Fibroblast of mammary gland (primary cell): ENCODE measurements at regions not wholly inside any gene's neighbourhood (a gene's known extent, or its start where the extent isn't known, plus 50 kb on each side); places are given as distances from the start of the nearest gene placed in this dataset.

Experiments used
- DNase-seq: peaks from one replicate; pipeline ENCODE4 v3.0.0-alpha.2; 2010; ENCODE audit warnings: low read depth
- H3K4me3 ChIP-seq: 2 replicates; pipeline ENCODE4 v1.5.1; 2011; ENCODE audit warnings: low read depth, mild to moderate bottlenecking, low read length, moderate library complexity; ENCODE audit not compliant: control insufficient read depth
- CTCF ChIP-seq: conservative IDR thresholded peaks from 2 replicates; pipeline ENCODE4 v1.5.1; 2011; ENCODE audit warnings: low read depth, low read length, inconsistent platforms; ENCODE audit not compliant: control insufficient read depth, insufficient read depth

GRCh38 chr4:23728393-23728792 is 161.5 kb downstream of the PPARGC1A start:
- H3K4me3 ChIP-seq, result no peak overlapping the region
- DNase-seq, result peak; percentile 92
- TF ChIP-seq CTCF, result no peak

- peak; percentile 37 for DNase-seq
- TF ChIP-seq CTCF, result no peak
- no peak overlapping the region for H3K4me3 ChIP-seq
Measured at GRCh38 chr4:23720556-23720955, 169.3 kb downstream of the PPARGC1A start.

- H3K4me3 ChIP-seq, result no peak overlapping the region
- no peak for TF ChIP-seq CTCF
- DNase-seq, result no peak
Measured at GRCh38 chr4:23718435-23718834, 171.4 kb downstream of the PPARGC1A start.

- peak; percentile 42 for DNase-seq
- H3K4me3 ChIP-seq, result no peak overlapping the region
- peak; percentile 42 for TF ChIP-seq CTCF
Measured at GRCh38 chr4:23717528-23718248, 172.2 kb downstream of the PPARGC1A start.

GRCh38 chr4:23710298-23710697 is 179.5 kb downstream of the PPARGC1A start:
- TF ChIP-seq CTCF, result no peak
- DNase-seq, result no peak
- no peak overlapping the region for H3K4me3 ChIP-seq

- TF ChIP-seq CTCF, result no peak
- no peak for DNase-seq
- no peak overlapping the region for H3K4me3 ChIP-seq
Measured at GRCh38 chr4:23707652-23708026, 182.2 kb downstream of the PPARGC1A start.
